ENCODE measurements at regions not wholly inside any gene's neighbourhood (a gene's known extent, or its start where the extent isn't known, plus 50 kb on each side); places are given as distances from the start of the nearest gene placed in this dataset.

- TF ChIP-seq CTCF (IDR thresholded peaks at IDR 0.05; ENCODE audit: insufficient read depth, low read length, missing control alignments), result no peak
- DNase-seq (ENCODE audit: low read depth, low spot score), result no peak
Observed at GRCh38 chr10:29876008-29876555, 183.3 kb downstream of the JCAD start.

GRCh38 chr10:29874606-29875269 is 184.6 kb downstream of the JCAD start:
- CTCF ChIA-PET, result interaction anchor here (1.0 to 1.7 kb wide), 2 partner anchors 14 to 16 kb away, joined by 3 to 5 read pairs; no protein-coding TSS in a partner anchor
- no peak overlapping the region for H3K4me3 ChIP-seq (ENCODE audit: low read depth, low read length)
- POLR2A ChIA-PET, result no interaction called here
- no peak for TF ChIP-seq CTCF (IDR thresholded peaks at IDR 0.05; ENCODE audit: insufficient read depth, low read length, missing control alignments)
- DNase-seq (ENCODE audit: low read depth, low spot score), result no peak

More at GRCh38 chr10:29876008-29876555, 183.3 kb downstream of the JCAD start:
- CTCF ChIA-PET, result interaction anchor here (0.9 to 1.7 kb wide), 2 partner anchors 11 to 341 kb away, joined by 3 to 5 read pairs; no protein-coding TSS in a partner anchor
- H3K4me3 ChIP-seq (ENCODE audit: low read depth, low read length), result no peak overlapping the region
- POLR2A ChIA-PET, result no interaction called here

DNA sequence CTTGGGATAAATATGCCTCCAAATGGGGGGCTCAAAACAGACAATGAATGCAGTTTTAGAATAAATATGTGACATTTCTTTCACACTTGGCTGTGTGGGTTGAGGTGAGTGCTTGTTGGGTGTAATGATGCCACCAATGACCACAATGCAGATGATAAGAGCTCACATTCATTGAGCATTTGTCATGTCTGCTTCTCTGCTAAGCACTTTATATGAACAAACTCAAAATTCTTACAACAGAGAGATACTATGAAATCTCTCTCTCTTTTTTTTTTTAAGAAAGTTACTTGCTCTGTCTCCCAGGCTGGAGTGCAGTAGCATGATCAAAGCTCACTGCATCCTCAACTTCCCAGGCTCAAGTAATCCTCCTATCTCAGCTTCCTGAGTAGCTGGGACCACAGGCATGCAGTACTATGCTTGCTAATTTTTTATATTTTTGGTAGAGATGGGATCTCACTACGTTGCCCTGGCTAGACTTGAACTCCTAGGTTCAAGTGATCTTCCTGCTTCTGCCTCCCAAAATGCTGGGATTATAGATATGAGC is 185.4 kb downstream of the JCAD start:
- H3K4me3 ChIP-seq (ENCODE audit: low read depth, low read length), result no peak overlapping the region
- DNase-seq (ENCODE audit: low read depth, low spot score), result no peak
- ChIA-PET CTCF (interaction anchor here (1.0 to 1.7 kb wide), 2 partner anchors 13 to 16 kb away, joined by 3 to 5 read pairs; no protein-coding TSS in a partner anchor), POLR2A (no interaction called here)
- TF ChIP-seq CTCF (IDR thresholded peaks at IDR 0.05; ENCODE audit: insufficient read depth, low read length, missing control alignments), result no peak

GRCh38 chr10:29870522-29871044 is 188.8 kb downstream of the JCAD start:
- no peak for TF ChIP-seq CTCF (IDR thresholded peaks at IDR 0.05; ENCODE audit: insufficient read depth, low read length, missing control alignments)
- no peak for DNase-seq (ENCODE audit: low read depth, low spot score)
- no peak overlapping the region for H3K4me3 ChIP-seq (ENCODE audit: low read depth, low read length)
- POLR2A ChIA-PET, result no interaction called here
- CTCF ChIA-PET, result no interaction called here

DNA sequence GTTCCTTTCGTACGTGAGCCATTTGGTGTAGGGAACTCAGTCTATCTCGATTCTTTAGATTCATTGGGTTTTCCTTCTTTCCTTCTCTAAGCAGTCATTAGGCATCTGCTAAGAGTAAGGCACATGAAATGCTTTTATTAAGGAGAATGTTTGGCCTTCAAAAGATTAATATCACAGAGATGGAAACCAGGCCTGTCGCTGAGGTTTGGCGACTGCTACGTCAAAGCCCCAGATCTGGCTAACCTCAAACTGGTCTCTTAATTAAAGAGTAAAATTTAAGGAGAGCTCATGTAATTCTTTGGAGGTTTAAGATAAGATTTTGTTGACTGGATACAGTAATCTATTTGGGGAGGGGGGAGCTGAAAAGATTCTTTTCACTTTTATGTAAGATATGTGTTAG is 189.8 kb downstream of the JCAD start:
- POLR2A ChIA-PET, result no interaction called here
- CTCF ChIA-PET, result no interaction called here

More for the DNA sequence above, 189.8 kb downstream of the JCAD start:
- DNase-seq (ENCODE audit: low read depth, low spot score), result no peak
- no peak for TF ChIP-seq CTCF (IDR thresholded peaks at IDR 0.05; ENCODE audit: insufficient read depth, low read length, missing control alignments)
- H3K4me3 ChIP-seq (ENCODE audit: low read depth, low read length), result no peak overlapping the region

Data from AG04449 (cell line).